Liver (tissue), 3 donors: ENCODE measurements at regions not wholly inside any gene's neighbourhood (a gene's known extent, or its start where the extent isn't known, plus 50 kb on each side); places are given as distances from the start of the nearest gene placed in this dataset.

Experiments
- CTCF ChIP-seq: fragments of 150-350 bp; IDR thresholded peaks from 2 replicates; pipeline ENCODE4 v1.5.1; 2017; ENCODE audit warnings: improper control_type of control experiment, low read depth, low read length; ENCODE audit not compliant: missing input control
- GABPA ChIP-seq, 2 donors: IDR thresholded peaks in 1 of 2; conservative IDR thresholded peaks in 1 of 2; 2 replicates each; pipeline ENCODE4 v1.6.1; 2016; ENCODE audit warnings: antibody characterized with exemption in 2 of 2, mild to moderate bottlenecking in 1 of 2, moderate library complexity in 1 of 2
- RAD21 ChIP-seq, 2 donors: IDR thresholded peaks; 2 replicates each; pipeline ENCODE4 v1.6.1; 2016; ENCODE audit warnings: antibody characterized with exemption in 2 of 2, mild to moderate bottlenecking in 2 of 2
- SP1 ChIP-seq: IDR thresholded peaks from 2 replicates; pipeline ENCODE4 v1.6.1; 2018; ENCODE audit warnings: antibody characterized with exemption, mild to moderate bottlenecking
- TAF1 ChIP-seq: conservative IDR thresholded peaks from 2 replicates; pipeline ENCODE4 v1.6.1; 2016; ENCODE audit warnings: antibody characterized with exemption, mild to moderate bottlenecking
- TF ChIP-seq, protein P1 (sequence below): IDR thresholded peaks from 2 replicates; pipeline ENCODE4 v1.6.1; 2016; ENCODE audit warnings: antibody characterized with exemption
- TF ChIP-seq, protein P2 (sequence below): IDR thresholded peaks from 2 replicates; pipeline ENCODE4 v1.6.1; 2016; ENCODE audit warnings: antibody characterized with exemption, mild to moderate bottlenecking
- donor health status: healthy.
- donor health status: healthy.

GRCh38 chr3:168977716-168978374 lies 685.7 kb downstream of the MECOM start:
- TF ChIP-seq CTCF (no peak), RAD21 (IDR thresholded peaks at IDR 0.05) (no peak), SP1 (no peak), GABPA (IDR thresholded peaks at IDR 0.05 in 1 of 2, conservative IDR thresholded peaks at IDR 0.05 in 1 of 2) (no peak), TAF1 (no peak)
- TF ChIP-seq, protein P1, sequence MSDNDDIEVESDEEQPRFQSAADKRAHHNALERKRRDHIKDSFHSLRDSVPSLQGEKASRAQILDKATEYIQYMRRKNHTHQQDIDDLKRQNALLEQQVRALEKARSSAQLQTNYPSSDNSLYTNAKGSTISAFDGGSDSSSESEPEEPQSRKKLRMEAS = no peak
- TF ChIP-seq, protein P2, sequence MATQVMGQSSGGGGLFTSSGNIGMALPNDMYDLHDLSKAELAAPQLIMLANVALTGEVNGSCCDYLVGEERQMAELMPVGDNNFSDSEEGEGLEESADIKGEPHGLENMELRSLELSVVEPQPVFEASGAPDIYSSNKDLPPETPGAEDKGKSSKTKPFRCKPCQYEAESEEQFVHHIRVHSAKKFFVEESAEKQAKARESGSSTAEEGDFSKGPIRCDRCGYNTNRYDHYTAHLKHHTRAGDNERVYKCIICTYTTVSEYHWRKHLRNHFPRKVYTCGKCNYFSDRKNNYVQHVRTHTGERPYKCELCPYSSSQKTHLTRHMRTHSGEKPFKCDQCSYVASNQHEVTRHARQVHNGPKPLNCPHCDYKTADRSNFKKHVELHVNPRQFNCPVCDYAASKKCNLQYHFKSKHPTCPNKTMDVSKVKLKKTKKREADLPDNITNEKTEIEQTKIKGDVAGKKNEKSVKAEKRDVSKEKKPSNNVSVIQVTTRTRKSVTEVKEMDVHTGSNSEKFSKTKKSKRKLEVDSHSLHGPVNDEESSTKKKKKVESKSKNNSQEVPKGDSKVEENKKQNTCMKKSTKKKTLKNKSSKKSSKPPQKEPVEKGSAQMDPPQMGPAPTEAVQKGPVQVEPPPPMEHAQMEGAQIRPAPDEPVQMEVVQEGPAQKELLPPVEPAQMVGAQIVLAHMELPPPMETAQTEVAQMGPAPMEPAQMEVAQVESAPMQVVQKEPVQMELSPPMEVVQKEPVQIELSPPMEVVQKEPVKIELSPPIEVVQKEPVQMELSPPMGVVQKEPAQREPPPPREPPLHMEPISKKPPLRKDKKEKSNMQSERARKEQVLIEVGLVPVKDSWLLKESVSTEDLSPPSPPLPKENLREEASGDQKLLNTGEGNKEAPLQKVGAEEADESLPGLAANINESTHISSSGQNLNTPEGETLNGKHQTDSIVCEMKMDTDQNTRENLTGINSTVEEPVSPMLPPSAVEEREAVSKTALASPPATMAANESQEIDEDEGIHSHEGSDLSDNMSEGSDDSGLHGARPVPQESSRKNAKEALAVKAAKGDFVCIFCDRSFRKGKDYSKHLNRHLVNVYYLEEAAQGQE = no peak
